ENCODE measurements at regions not wholly inside any gene's neighbourhood (a gene's known extent, or its start where the extent isn't known, plus 50 kb on each side); places are given as distances from the start of the nearest gene placed in this dataset.

DNA sequence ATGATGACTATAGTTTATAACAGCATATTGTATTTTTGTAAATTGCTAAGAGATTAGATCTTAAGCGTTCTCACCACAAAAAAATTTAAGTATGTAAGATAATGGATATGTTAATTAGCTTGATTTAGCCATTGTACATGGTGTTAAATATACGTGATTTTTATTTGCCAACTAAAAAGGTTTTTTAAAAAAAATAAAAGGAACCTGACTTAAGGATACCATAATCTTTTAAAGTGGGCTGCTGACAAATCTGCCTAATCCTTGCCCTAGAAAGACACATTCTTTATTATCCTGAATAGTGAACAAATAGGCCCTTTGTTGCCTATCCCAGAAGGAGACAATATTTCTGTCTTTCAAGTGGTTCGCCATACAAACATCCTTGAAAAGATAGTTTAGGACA lies 94.6 kb upstream of the FAM47C start:
- H3K4me3 Mint-ChIP-seq (ENCODE audit: unreplicated experiment): no peak overlapping the region
- no peaks in the 10 kb centered on the region for H3K36me3 Mint-ChIP-seq (ENCODE audit: low read depth, unreplicated experiment)
- no peaks in the 10 kb centered on the region for H3K9me3 Mint-ChIP-seq (ENCODE audit: unreplicated experiment)
- H3K27me3 Mint-ChIP-seq (ENCODE audit: unreplicated experiment): no peaks in the 10 kb centered on the region
- TF ChIP-seq, protein P1, sequence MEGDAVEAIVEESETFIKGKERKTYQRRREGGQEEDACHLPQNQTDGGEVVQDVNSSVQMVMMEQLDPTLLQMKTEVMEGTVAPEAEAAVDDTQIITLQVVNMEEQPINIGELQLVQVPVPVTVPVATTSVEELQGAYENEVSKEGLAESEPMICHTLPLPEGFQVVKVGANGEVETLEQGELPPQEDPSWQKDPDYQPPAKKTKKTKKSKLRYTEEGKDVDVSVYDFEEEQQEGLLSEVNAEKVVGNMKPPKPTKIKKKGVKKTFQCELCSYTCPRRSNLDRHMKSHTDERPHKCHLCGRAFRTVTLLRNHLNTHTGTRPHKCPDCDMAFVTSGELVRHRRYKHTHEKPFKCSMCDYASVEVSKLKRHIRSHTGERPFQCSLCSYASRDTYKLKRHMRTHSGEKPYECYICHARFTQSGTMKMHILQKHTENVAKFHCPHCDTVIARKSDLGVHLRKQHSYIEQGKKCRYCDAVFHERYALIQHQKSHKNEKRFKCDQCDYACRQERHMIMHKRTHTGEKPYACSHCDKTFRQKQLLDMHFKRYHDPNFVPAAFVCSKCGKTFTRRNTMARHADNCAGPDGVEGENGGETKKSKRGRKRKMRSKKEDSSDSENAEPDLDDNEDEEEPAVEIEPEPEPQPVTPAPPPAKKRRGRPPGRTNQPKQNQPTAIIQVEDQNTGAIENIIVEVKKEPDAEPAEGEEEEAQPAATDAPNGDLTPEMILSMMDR (IDR thresholded peaks at IDR 0.05; ENCODE audit: unreplicated experiment): no peak
- no peak overlapping the region for H3K27ac Mint-ChIP-seq (ENCODE audit: unreplicated experiment)
- H3K4me1 Mint-ChIP-seq (ENCODE audit: unreplicated experiment): no peaks in the 10 kb centered on the region
- DNase-seq (ENCODE audit: low spot score): no peak

DNA sequence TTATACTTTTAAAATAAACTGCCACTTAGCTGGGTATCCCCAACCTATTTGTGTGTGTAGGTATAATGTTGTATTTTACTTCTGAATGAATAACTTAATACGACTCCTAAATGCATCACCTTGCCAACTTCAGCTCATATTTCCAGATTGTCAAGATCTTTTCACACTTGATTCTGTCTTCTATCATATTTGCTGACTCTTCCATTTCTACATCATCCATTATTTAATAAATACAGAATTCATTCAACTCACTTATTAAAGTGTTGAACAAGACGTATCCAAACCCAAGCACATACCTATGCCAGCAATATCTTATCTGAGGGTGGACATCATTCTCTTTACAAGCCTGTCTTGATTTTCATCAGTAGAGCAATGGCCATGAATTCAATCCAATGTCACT lies 91.2 kb upstream of the FAM47C start:
- no peak for DNase-seq (ENCODE audit: low spot score)
- no peak overlapping the region for H3K4me3 Mint-ChIP-seq (ENCODE audit: unreplicated experiment)
- no peaks in the 10 kb centered on the region for H3K9me3 Mint-ChIP-seq (ENCODE audit: unreplicated experiment)
- TF ChIP-seq, protein P1 (IDR thresholded peaks at IDR 0.05; ENCODE audit: unreplicated experiment): no peak
- no peaks in the 10 kb centered on the region for H3K36me3 Mint-ChIP-seq (ENCODE audit: low read depth, unreplicated experiment)
- H3K27ac Mint-ChIP-seq (ENCODE audit: unreplicated experiment): no peak overlapping the region
- H3K27me3 Mint-ChIP-seq (ENCODE audit: unreplicated experiment): no peaks in the 10 kb centered on the region
- no peaks in the 10 kb centered on the region for H3K4me1 Mint-ChIP-seq (ENCODE audit: unreplicated experiment)

DNA sequence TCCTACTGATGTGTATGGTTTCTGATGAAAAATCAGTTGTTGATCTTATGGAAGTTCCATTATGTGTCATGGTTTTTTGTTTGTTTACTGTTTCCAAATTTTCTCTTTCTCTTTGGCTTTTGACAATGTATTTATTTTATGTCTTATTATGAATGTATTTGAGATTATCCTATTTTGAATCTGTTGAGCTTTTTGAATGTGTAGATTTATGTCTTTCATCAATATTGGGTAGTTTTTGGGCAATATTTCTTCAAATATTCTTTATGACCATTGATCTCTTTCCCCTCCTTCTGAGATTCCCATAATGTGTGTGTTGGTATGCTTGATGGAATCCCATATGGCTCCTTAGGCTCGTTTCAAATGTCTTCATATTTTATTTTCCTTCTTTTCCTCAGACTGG lies 80.5 kb upstream of the FAM47C start:
- TF ChIP-seq, protein P1 (IDR thresholded peaks at IDR 0.05; ENCODE audit: unreplicated experiment): no peak
- Mint-ChIP-seq H3K4me3 (ENCODE audit: unreplicated experiment) (no peak overlapping the region), H3K36me3 (ENCODE audit: low read depth, unreplicated experiment) (no peaks in the 10 kb centered on the region), H3K9me3 (ENCODE audit: unreplicated experiment) (no peaks in the 10 kb centered on the region), H3K4me1 (ENCODE audit: unreplicated experiment) (no peaks in the 10 kb centered on the region), H3K27me3 (ENCODE audit: unreplicated experiment) (no peaks in the 10 kb centered on the region), H3K27ac (ENCODE audit: unreplicated experiment) (no peak overlapping the region)
- DNase-seq (ENCODE audit: low spot score): no peak

DNA sequence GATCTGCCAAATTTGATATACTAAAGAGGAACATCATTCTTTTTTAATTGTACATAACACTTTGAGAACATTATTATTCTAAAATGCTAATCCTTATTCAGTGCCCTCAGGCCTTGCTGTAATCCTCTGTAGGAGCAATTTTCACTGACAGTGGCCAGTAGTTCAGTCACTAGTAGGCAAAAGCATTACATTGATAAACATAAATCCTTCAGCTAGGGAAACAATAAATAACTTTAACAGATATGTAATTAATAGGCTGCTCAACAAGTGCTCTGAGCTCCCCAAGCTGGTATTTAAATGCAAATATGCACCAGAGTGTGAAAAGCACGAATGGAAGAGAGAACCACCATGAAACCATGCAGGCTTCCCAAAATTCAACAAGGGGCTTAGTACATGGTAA lies 77.7 kb upstream of the FAM47C start:
- Mint-ChIP-seq H3K4me3 (ENCODE audit: unreplicated experiment) (no peak overlapping the region), H3K27ac (ENCODE audit: unreplicated experiment) (no peak overlapping the region), H3K9me3 (ENCODE audit: unreplicated experiment) (no peaks in the 10 kb centered on the region), H3K4me1 (ENCODE audit: unreplicated experiment) (no peaks in the 10 kb centered on the region), H3K36me3 (ENCODE audit: low read depth, unreplicated experiment) (no peaks in the 10 kb centered on the region), H3K27me3 (ENCODE audit: unreplicated experiment) (no peaks in the 10 kb centered on the region)
- TF ChIP-seq, protein P1 (IDR thresholded peaks at IDR 0.05; ENCODE audit: unreplicated experiment): no peak
- DNase-seq (ENCODE audit: low spot score): no peak

DNA sequence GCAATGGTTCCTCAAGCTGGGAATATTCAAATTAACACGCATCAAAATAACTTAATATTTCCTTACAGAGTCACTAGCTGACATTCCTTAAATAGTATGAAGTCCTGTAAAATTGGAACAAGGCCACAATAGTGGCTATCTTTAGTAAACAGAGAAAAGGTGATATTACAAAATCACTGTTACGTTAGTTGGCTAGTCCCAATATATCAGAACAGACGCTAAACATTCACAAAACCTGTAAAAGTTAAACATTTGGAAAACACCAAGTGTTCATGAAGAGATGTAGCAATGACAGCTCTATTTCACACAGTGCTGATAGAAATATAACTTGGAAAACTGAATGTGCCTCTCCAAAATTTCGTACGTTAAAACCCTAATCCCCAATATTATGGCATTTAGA lies 61.0 kb upstream of the FAM47C start:
- no peak overlapping the region for H3K4me3 Mint-ChIP-seq (ENCODE audit: unreplicated experiment)
- no peaks in the 10 kb centered on the region for H3K27me3 Mint-ChIP-seq (ENCODE audit: unreplicated experiment)
- H3K4me1 Mint-ChIP-seq (ENCODE audit: unreplicated experiment): no peaks in the 10 kb centered on the region
- no peaks in the 10 kb centered on the region for H3K36me3 Mint-ChIP-seq (ENCODE audit: low read depth, unreplicated experiment)
- TF ChIP-seq, protein P1 (IDR thresholded peaks at IDR 0.05; ENCODE audit: unreplicated experiment): no peak
- no peak for DNase-seq (ENCODE audit: low spot score)
- no peaks in the 10 kb centered on the region for H3K9me3 Mint-ChIP-seq (ENCODE audit: unreplicated experiment)
- H3K27ac Mint-ChIP-seq (ENCODE audit: unreplicated experiment): no peak overlapping the region
